Gastroesophageal sphincter (tissue), 3 donors: ENCODE measurements at regions not wholly inside any gene's neighbourhood (a gene's known extent, or its start where the extent isn't known, plus 50 kb on each side); places are given as distances from the start of the nearest gene placed in this dataset.
"Not testable (repeated sequence)": the region's sequence is repeated elsewhere in the genome, so short reads cannot be mapped to it uniquely, and the experiment has no call there.

ENCODE experiments used
- CTCF ChIP-seq, 4 experiments: fragments of 200-600 bp in 2 of 4; fragments of 450-650 bp in 2 of 4; sonication (generic) in 1 of 4; IDR thresholded peaks; one replicate each; pipeline ENCODE4 v1.5.1; 2017 to 2019; ENCODE audit warnings: antibody characterized with exemption in 4 of 4, mild to moderate bottlenecking in 2 of 4, moderate library complexity in 2 of 4
- EP300 ChIP-seq: sonication (generic); formaldehyde crosslinking; IDR thresholded peaks from one replicate; pipeline ENCODE4 v1.6.1; 2017; ENCODE audit warnings: antibody characterized with exemption, mild to moderate bottlenecking
- POLR2A ChIP-seq, 2 donors: fragments of 450-650 bp; IDR thresholded peaks; one replicate each; pipeline ENCODE4 v1.6.1; 2017; ENCODE audit warnings: antibody characterized with exemption in 2 of 2, mild to moderate bottlenecking in 2 of 2, moderate library complexity in 1 of 2
- POLR2AphosphoS5 ChIP-seq: sonication (generic); formaldehyde crosslinking; IDR thresholded peaks from one replicate; pipeline ENCODE4 v1.6.1; 2017; ENCODE audit warnings: antibody characterized with exemption

GRCh38 chr12:76292891-76293290 lies 55.3 kb downstream of the BBS10 start:
- TF ChIP-seq POLR2AphosphoS5; POLR2A (IDR thresholded peaks at IDR 0.05); CTCF (IDR thresholded peaks at IDR 0.05); EP300: not testable (repeated sequence)
